ENCODE measurements at regions not wholly inside any gene's neighbourhood (a gene's known extent, or its start where the extent isn't known, plus 50 kb on each side); places are given as distances from the start of the nearest gene placed in this dataset.
A peak's percentile ranks its signal among the peaks of the same experiment; 100 is the strongest.
"Not testable (repeated sequence)": the region's sequence is repeated elsewhere in the genome, so short reads cannot be mapped to it uniquely, and the experiment has no call there.

DNA sequence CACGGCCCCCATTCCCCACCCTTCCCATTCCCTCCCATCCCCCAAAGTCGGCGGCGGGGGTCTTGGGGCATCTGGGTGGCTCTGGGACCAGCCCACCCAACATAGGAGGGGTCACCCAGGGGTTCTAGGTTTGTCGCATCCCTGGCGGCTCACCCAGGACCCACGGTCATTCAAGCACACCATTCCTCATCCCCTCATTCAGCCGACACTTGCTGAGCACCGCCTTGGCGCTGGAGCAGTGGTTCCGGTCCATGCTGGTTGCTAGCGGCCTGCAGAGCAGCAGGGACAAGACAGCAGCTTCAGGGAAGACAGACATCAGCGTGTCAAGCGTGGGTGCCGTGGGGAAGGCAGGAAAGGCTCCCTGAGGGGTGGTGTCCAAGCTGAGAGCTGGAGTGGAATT lies 50.5 kb upstream of the OTOS start:
- WGBS (ENCODE audit: insufficient coverage, low coverage, low lambda C conversion rate, missing lambda C conversion rate), result 55% methylated on average over 5 of the region's 15 CpGs
- intact Hi-C loops (cut with DNase I), result no loop called here
- no peaks in the 10 kb centered on the region for H3K9me3 ChIP-seq
- no peaks in the 10 kb centered on the region for H3K27me3 ChIP-seq
- H3K4me1 ChIP-seq, result no peaks in the 10 kb centered on the region
- H3K4me3 ChIP-seq, result no peak overlapping the region
- DNase-seq (peak in 2 of 3 donors; percentile 38 to 45), ATAC-seq (no peak)
- no peaks in the 10 kb centered on the region for H3K36me3 ChIP-seq
- H3K27ac ChIP-seq, result no peak overlapping the region
- TF ChIP-seq, protein P1, sequence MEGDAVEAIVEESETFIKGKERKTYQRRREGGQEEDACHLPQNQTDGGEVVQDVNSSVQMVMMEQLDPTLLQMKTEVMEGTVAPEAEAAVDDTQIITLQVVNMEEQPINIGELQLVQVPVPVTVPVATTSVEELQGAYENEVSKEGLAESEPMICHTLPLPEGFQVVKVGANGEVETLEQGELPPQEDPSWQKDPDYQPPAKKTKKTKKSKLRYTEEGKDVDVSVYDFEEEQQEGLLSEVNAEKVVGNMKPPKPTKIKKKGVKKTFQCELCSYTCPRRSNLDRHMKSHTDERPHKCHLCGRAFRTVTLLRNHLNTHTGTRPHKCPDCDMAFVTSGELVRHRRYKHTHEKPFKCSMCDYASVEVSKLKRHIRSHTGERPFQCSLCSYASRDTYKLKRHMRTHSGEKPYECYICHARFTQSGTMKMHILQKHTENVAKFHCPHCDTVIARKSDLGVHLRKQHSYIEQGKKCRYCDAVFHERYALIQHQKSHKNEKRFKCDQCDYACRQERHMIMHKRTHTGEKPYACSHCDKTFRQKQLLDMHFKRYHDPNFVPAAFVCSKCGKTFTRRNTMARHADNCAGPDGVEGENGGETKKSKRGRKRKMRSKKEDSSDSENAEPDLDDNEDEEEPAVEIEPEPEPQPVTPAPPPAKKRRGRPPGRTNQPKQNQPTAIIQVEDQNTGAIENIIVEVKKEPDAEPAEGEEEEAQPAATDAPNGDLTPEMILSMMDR (IDR thresholded peaks at IDR 0.05), result no peak
- no peak for TF ChIP-seq POLR2A (IDR thresholded peaks at IDR 0.05)

DNA sequence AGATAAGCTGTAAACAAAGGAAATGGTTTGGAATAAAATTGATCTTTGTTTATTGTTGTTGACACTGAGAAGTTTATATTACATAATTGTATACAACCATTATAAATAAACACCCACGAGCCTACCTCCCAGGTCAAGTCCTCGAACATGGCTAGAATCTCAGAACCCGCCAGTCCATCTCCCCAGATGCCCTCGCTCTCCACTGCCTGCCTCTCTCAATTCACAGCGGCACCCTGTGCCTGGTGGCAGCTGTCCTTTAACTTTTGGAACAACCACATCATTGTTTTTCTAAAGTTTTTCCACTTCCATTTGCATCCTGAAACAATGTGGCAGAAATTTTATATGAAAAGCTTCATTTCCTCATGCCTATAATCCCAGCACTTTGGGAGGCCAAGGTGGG lies 52.2 kb upstream of the OTOS start:
- no peaks in the 10 kb centered on the region for H3K27me3 ChIP-seq
- no peak overlapping the region for H3K27ac ChIP-seq
- no peak for ATAC-seq
- intact Hi-C loops (cut with DNase I), result no loop called here
- H3K9me3 ChIP-seq, result no peaks in the 10 kb centered on the region
- 47% methylated on average over 5 of the region's 5 CpGs for WGBS (ENCODE audit: insufficient coverage, low coverage, low lambda C conversion rate, missing lambda C conversion rate)
- no peaks in the 10 kb centered on the region for H3K4me1 ChIP-seq
- no peaks in the 10 kb centered on the region for H3K36me3 ChIP-seq
- no peak overlapping the region for H3K4me3 ChIP-seq
- no peak for TF ChIP-seq POLR2A (IDR thresholded peaks at IDR 0.05)
- TF ChIP-seq, protein P1 (IDR thresholded peaks at IDR 0.05), result no peak
- peak in 2 of 3 donors; percentile 11 to 17 for DNase-seq

DNA sequence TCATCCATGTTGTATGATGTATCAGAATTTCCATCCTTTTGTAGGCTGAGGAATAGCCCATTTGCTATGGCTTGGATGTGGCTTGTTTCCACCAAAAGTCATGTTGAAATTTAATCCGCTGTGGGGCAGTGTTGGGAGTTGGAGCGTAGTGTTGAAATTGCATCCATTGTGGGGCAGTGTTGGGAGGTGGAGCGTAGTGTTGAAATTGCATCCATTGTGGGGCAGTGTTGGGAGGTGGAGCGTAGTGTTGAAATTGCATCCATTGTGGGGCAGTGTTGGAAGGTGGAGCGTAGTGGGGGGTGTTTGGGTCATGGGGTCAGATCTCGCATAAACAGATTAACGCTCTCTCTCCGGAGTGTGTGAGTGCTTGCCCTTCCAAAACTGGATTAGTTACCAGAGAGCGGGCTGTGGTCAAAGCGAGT lies 53.9 kb upstream of the OTOS start:
- H3K27me3 ChIP-seq; H3K36me3 ChIP-seq; H3K9me3 ChIP-seq; H3K4me3 ChIP-seq; H3K27ac ChIP-seq; intact Hi-C loops (cut with DNase I); H3K4me1 ChIP-seq: not testable (repeated sequence)
- TF ChIP-seq, protein P1 (IDR thresholded peaks at IDR 0.05), result peak in 2 of 4 donors; percentile 14 to 29
- peak; percentile 55 to 78 (median 70) for ATAC-seq
- WGBS (ENCODE audit: insufficient coverage, low coverage, low lambda C conversion rate, missing lambda C conversion rate), result 21% methylated on average over 4 of the region's 10 CpGs
- peak in 1 of 3 donors; percentile 48 for DNase-seq

DNA sequence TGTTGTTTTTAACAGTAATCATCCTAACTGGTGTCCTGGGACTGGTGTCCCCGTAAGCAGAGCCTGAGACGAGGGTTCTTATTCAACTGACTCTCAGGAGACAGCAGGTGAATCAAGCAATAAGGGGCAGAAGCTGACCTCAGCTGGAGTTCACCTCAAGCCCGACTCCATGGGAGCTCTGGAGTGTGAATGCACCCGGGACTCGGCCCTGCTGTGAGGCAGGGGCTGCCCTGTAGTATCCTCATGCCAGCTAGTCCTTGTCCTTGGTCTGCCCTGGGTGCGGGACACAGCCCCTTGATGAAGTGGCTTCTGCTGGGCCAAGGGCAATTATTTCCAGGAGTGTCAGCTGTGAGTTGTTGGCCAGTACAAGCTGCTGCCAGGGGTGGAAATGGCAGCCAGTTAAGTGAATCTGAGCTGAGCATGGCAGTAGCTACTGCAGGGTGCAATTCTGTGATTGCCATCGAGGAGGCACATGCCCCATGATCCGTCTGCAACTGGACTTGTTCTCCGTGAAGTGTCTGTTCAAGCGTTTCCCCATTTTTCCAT lies 54.9 kb upstream of the OTOS start:
- intact Hi-C loops (cut with DNase I), result no loop called here
- no peak for TF ChIP-seq POLR2A (IDR thresholded peaks at IDR 0.05)
- TF ChIP-seq, protein P1 (IDR thresholded peaks at IDR 0.05), result no peak
- H3K27ac ChIP-seq, result no peak overlapping the region
- 72% methylated on average over 6 of the region's 10 CpGs for WGBS (ENCODE audit: insufficient coverage, low coverage, low lambda C conversion rate, missing lambda C conversion rate)
- no peaks in the 10 kb centered on the region for H3K9me3 ChIP-seq
- no peaks in the 10 kb centered on the region for H3K36me3 ChIP-seq
- no peaks in the 10 kb centered on the region for H3K27me3 ChIP-seq
- no peak overlapping the region for H3K4me3 ChIP-seq
- ATAC-seq (no peak), DNase-seq (peak in 1 of 3 donors; percentile 18)
- no peaks in the 10 kb centered on the region for H3K4me1 ChIP-seq

All from right lobe of liver (tissue), 6 donors.